OCI-LY3 (cell line): ENCODE measurements at regions not wholly inside any gene's neighbourhood (a gene's known extent, or its start where the extent isn't known, plus 50 kb on each side); places are given as distances from the start of the nearest gene placed in this dataset.
A peak's percentile ranks its signal among the peaks of the same experiment; 100 is the strongest.
"Not testable (repeated sequence)": the region's sequence is repeated elsewhere in the genome, so short reads cannot be mapped to it uniquely, and the experiment has no call there.

Experiments used
- H2AFZ ChIP-seq: fragments of 200-600, 300-600 bp; shearing (Covaris generic); 2 replicates; pipeline ENCODE4 v1.6.0; 2014; ENCODE audit warnings: antibody characterized with exemption, low read depth, low read length
- H3K27ac ChIP-seq: fragments of 200-600, 300-600 bp; sonication (generic); 2 replicates; pipeline ENCODE4 v1.5.1; 2014; ENCODE audit warnings: mild to moderate bottlenecking, low read length, moderate library complexity, mixed read lengths
- H3K27me3 ChIP-seq: fragments of 200-600, 300-600 bp; sonication (generic); 2 replicates; pipeline ENCODE4 v1.6.1; 2014; ENCODE audit warnings: low read depth, low read length, mixed read lengths
- H3K36me3 ChIP-seq: fragments of 200-600, 300-600 bp; sonication (generic); replicated peaks from 2 replicates; pipeline ENCODE3; 2014; ENCODE audit warnings: low read depth, low read length, mixed read lengths
- H3K4me1 ChIP-seq: fragments of 300-600, 200-600 bp; sonication (generic); 2 replicates; pipeline ENCODE4 v1.6.1; 2014; ENCODE audit warnings: low read length, mixed read lengths
- H3K4me2 ChIP-seq: fragments of 200-600, 300-600 bp; sonication (generic); 2 replicates; pipeline ENCODE4 v1.6.1; 2014; ENCODE audit warnings: low read length, mixed read lengths
- H3K4me3 ChIP-seq: fragments of 300-600, 200-600 bp; sonication (generic); 2 replicates; pipeline ENCODE4 v1.5.1; 2014; ENCODE audit warnings: antibody characterized with exemption, mild to moderate bottlenecking, low read length, moderate library complexity
- H3K79me2 ChIP-seq: fragments of 300-600, 200-600 bp; shearing (Covaris generic); 2 replicates; pipeline ENCODE4 v1.6.1; 2014; ENCODE audit warnings: mild to moderate bottlenecking, low read length, mixed read lengths
- H3K9ac ChIP-seq: fragments of 300-600, 200-600 bp; shearing (Covaris generic); 2 replicates; pipeline ENCODE4 v1.6.0; 2014; ENCODE audit warnings: mild to moderate bottlenecking, low read length, moderate library complexity
- H3K9me3 ChIP-seq: fragments of 200-600, 300-600 bp; shearing (Covaris generic); 2 replicates; pipeline ENCODE4 v1.6.1; 2014; ENCODE audit warnings: low read length, mixed read lengths; ENCODE audit not compliant: insufficient read depth
- H4K20me1 ChIP-seq: fragments of 200-600, 300-600 bp; sonication (generic); 2 replicates; pipeline ENCODE4 v1.6.1; 2016; ENCODE audit warnings: low read length, mixed read lengths; ENCODE audit not compliant: insufficient read depth
- CTCF ChIP-seq: fragments of 200-600, 300-600 bp; sonication (generic); IDR thresholded peaks from 2 replicates; pipeline ENCODE4 v1.5.1; 2014; ENCODE audit warnings: antibody characterized with exemption, low read length, low read depth
- EZH2phosphoT487 ChIP-seq: fragments of 200-600 bp; shearing (Covaris generic); IDR thresholded peaks from 2 replicates; pipeline ENCODE4 v1.6.1; 2018; ENCODE audit warnings: antibody characterized with exemption, mixed run types, low read depth

GRCh38 chr12:127041985-127042625 is 1224.9 kb upstream of the TMEM132C start:
- peaks cover 45% of the 10 kb centered on the region for H3K36me3 ChIP-seq
- peak overlapping the region; percentile 90 for H3K27ac ChIP-seq
- no peak overlapping the region for H2AFZ ChIP-seq
- H4K20me1 ChIP-seq = no peaks in the 10 kb centered on the region
- no peak for TF ChIP-seq EZH2phosphoT487
- no peaks in the 10 kb centered on the region for H3K27me3 ChIP-seq
- H3K4me3 ChIP-seq = peak overlapping the region; percentile 31; the same call in 1 of the 2 replicates
- no peaks in the 10 kb centered on the region for H3K79me2 ChIP-seq
- no peak overlapping the region for H3K9ac ChIP-seq
- H3K9me3 ChIP-seq = peaks cover 45% of the 10 kb centered on the region
- peaks cover 32% of the 10 kb centered on the region for H3K4me1 ChIP-seq
- peak overlapping the region; percentile 56 for H3K4me2 ChIP-seq

- TF ChIP-seq EZH2phosphoT487 (no peak), CTCF (no peak)
- Histone ChIP-seq H3K9ac (no peak overlapping the region), H2AFZ (no peak overlapping the region), H3K9me3 (peaks cover 39% of the 10 kb centered on the region), H3K4me1 (peaks cover 32% of the 10 kb centered on the region), H3K36me3 (peaks cover 41% of the 10 kb centered on the region), H3K27ac (no peak overlapping the region), H3K4me2 (no peak overlapping the region), H4K20me1 (no peaks in the 10 kb centered on the region), H3K4me3 (no peak overlapping the region), H3K79me2 (no peaks in the 10 kb centered on the region), H3K27me3 (no peaks in the 10 kb centered on the region)
Observed at GRCh38 chr12:127043731-127044130, 1223.2 kb upstream of the TMEM132C start.

GRCh38 chr12:127044836-127045235 is 1222.1 kb upstream of the TMEM132C start:
- no peaks in the 10 kb centered on the region for H3K79me2 ChIP-seq
- H3K27me3 ChIP-seq = no peaks in the 10 kb centered on the region
- H4K20me1 ChIP-seq = no peaks in the 10 kb centered on the region
- H3K4me1 ChIP-seq = peaks cover 31% of the 10 kb centered on the region
- no peak overlapping the region for H2AFZ ChIP-seq
- no peak overlapping the region for H3K9ac ChIP-seq
- TF ChIP-seq EZH2phosphoT487 = no peak
- H3K36me3 ChIP-seq = peaks cover 37% of the 10 kb centered on the region
- peaks cover 33% of the 10 kb centered on the region for H3K9me3 ChIP-seq
- no peak overlapping the region for H3K4me2 ChIP-seq
- H3K27ac ChIP-seq = no peak overlapping the region
- no peak overlapping the region for H3K4me3 ChIP-seq

GRCh38 chr12:127046467-127046866 is 1220.5 kb upstream of the TMEM132C start:
- no peak for TF ChIP-seq EZH2phosphoT487
- no peak for TF ChIP-seq CTCF
- Histone ChIP-seq H3K4me1 (peaks cover 15% of the 10 kb centered on the region), H2AFZ (no peak overlapping the region), H3K27me3 (no peaks in the 10 kb centered on the region), H3K9ac (no peak overlapping the region), H3K9me3 (peaks cover 23% of the 10 kb centered on the region), H4K20me1 (no peaks in the 10 kb centered on the region), H3K4me2 (no peak overlapping the region), H3K36me3 (peaks cover 27% of the 10 kb centered on the region), H3K4me3 (no peak overlapping the region), H3K27ac (no peak overlapping the region), H3K79me2 (no peaks in the 10 kb centered on the region)

GRCh38 chr12:127048057-127048456 is 1218.9 kb upstream of the TMEM132C start:
- H3K4me2 ChIP-seq = no peak overlapping the region

DNA sequence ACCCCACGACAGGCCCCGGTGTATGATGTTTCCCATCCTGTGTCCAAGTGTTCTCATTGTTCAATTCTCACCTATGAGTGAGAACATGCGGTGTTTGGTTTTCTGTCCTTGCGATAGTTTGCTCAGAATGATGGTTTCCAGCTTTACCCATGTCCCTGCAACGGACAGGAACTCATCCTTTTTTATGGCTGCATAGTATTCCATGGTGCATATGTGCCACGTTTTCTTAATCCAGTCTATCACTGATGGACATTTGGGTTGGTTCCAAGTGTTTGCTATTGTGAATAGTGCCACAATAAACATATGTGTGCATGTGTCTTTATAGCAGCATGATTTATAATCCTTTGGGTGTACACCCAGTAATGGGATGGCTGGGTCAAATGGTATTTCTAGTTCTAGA is 1218.4 kb upstream of the TMEM132C start:
- not testable (repeated sequence) for H3K27ac ChIP-seq, H3K79me2 ChIP-seq, H3K4me1 ChIP-seq, H2AFZ ChIP-seq, H3K9me3 ChIP-seq, H3K27me3 ChIP-seq, H4K20me1 ChIP-seq, H3K9ac ChIP-seq, H3K4me2 ChIP-seq, H3K4me3 ChIP-seq
- H3K36me3 ChIP-seq = peaks cover 15% of the 10 kb centered on the region

More at GRCh38 chr12:127048057-127048456, 1218.9 kb upstream of the TMEM132C start:
- no peaks in the 10 kb centered on the region for H4K20me1 ChIP-seq
- H3K79me2 ChIP-seq = no peaks in the 10 kb centered on the region
- no peak overlapping the region for H3K27ac ChIP-seq
- H3K4me3 ChIP-seq = no peak overlapping the region
- no peak overlapping the region for H3K9ac ChIP-seq
- H3K27me3 ChIP-seq = no peaks in the 10 kb centered on the region
- TF ChIP-seq CTCF (no peak), EZH2phosphoT487 (no peak)
- no peaks in the 10 kb centered on the region; the same call in 1 of the 2 replicates for H3K4me1 ChIP-seq
- H3K9me3 ChIP-seq = peaks cover 11% of the 10 kb centered on the region
- H2AFZ ChIP-seq = no peak overlapping the region
- peaks cover 20% of the 10 kb centered on the region for H3K36me3 ChIP-seq
